ENCODE measurements at regions not wholly inside any gene's neighbourhood (a gene's known extent, or its start where the extent isn't known, plus 50 kb on each side); places are given as distances from the start of the nearest gene placed in this dataset.
"Not testable (repeated sequence)": the region's sequence is repeated elsewhere in the genome, so short reads cannot be mapped to it uniquely, and the experiment has no call there.

- no peak for DNase-seq (ENCODE audit: low spot score)
Measured at GRCh38 chr9:86575137-86575536, 220.9 kb upstream of the TUT7 start.

GRCh38 chr9:86573886-86574285, 219.7 kb upstream of the TUT7 start:
- DNase-seq (ENCODE audit: low spot score) = no peak

GRCh38 chr9:86572904-86573303, 218.7 kb upstream of the TUT7 start:
- DNase-seq (ENCODE audit: low spot score) = no peak

GRCh38 chr9:86565603-86566002, 211.4 kb upstream of the TUT7 start:
- not testable (repeated sequence) for DNase-seq (ENCODE audit: low spot score)

- DNase-seq (ENCODE audit: low spot score) = no peak
Measured at GRCh38 chr9:86563936-86564335, 209.7 kb upstream of the TUT7 start.

GRCh38 chr9:86563350-86563749, 209.1 kb upstream of the TUT7 start:
- no peak for DNase-seq (ENCODE audit: low spot score)

- no peak for DNase-seq (ENCODE audit: low spot score)
Measured at GRCh38 chr9:86562691-86563090, 208.5 kb upstream of the TUT7 start.

- no peak for DNase-seq (ENCODE audit: low spot score)
Measured at GRCh38 chr9:86557918-86558317, 203.7 kb upstream of the TUT7 start.

- DNase-seq (ENCODE audit: low spot score) = no peak
Measured at GRCh38 chr9:86557063-86557766, 203.0 kb upstream of the TUT7 start.

GRCh38 chr9:86555661-86556060, 201.5 kb upstream of the TUT7 start:
- DNase-seq (ENCODE audit: low spot score) = no peak

- DNase-seq (ENCODE audit: low spot score) = no peak
Measured at GRCh38 chr9:86550401-86550800, 196.2 kb upstream of the TUT7 start.

GRCh38 chr9:86549920-86550319, 195.7 kb upstream of the TUT7 start:
- no peak for DNase-seq (ENCODE audit: low spot score)

GRCh38 chr9:86549401-86549811, 195.2 kb upstream of the TUT7 start:
- DNase-seq (ENCODE audit: low spot score) = no peak

GRCh38 chr9:86548220-86548619, 194.0 kb upstream of the TUT7 start:
- DNase-seq (ENCODE audit: low spot score) = no peak

- no peak for DNase-seq (ENCODE audit: low spot score)
Measured at GRCh38 chr9:86547571-86547970, 193.4 kb upstream of the TUT7 start.

- no peak for DNase-seq (ENCODE audit: low spot score)
Measured at GRCh38 chr9:86546712-86547111, 192.5 kb upstream of the TUT7 start.

- DNase-seq (ENCODE audit: low spot score) = no peak
Measured at GRCh38 chr9:86545090-86545489, 190.9 kb upstream of the TUT7 start.

- DNase-seq (ENCODE audit: low spot score) = no peak
Measured at GRCh38 chr9:86541014-86541570, 186.9 kb upstream of the TUT7 start.

GRCh38 chr9:86535406-86535915, 181.3 kb upstream of the TUT7 start:
- DNase-seq (ENCODE audit: low spot score) = no peak

- DNase-seq (ENCODE audit: low spot score) = no peak
Measured at GRCh38 chr9:86534572-86535258, 180.5 kb upstream of the TUT7 start.

GRCh38 chr9:86531971-86532640, 177.9 kb upstream of the TUT7 start:
- no peak for DNase-seq (ENCODE audit: low spot score)

- DNase-seq (ENCODE audit: low spot score) = no peak
Measured at GRCh38 chr9:86531273-86531970, 177.2 kb upstream of the TUT7 start.

Measured in D341Med (cell line).